ENCODE measurements at regions not wholly inside any gene's neighbourhood (a gene's known extent, or its start where the extent isn't known, plus 50 kb on each side); places are given as distances from the start of the nearest gene placed in this dataset.

DNA sequence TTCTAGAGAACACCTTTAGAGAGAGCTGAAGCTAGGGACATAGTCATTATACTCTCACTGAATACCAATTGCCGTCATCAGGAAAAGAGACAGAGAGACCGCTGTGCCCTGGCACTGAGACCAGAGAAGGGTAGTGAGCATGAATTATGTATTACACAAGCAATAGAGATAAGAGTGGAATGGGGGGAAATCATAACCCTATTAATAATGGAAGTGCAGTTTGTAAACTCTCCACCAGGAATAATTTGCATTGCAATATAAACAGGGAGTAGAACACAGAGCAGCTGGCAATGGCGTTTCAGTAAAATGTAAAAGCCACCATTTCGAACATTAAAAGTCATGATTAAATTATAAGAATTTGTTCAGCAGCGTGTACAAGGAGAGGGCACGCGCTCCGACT lies 244.5 kb downstream of the MAFB start:
- TF ChIP-seq SP2 (IDR thresholded peaks at IDR 0.05; ENCODE audit: low read length) (no peak), EZH2 (IDR thresholded peaks at IDR 0.05; ENCODE audit: low read depth, low read length, severe bottlenecking) (no peak), POLR2AphosphoS5 (IDR thresholded peaks at IDR 0.05; ENCODE audit: low read depth, low read length) (no peak), CTCF (IDR thresholded peaks at IDR 0.05; ENCODE audit: control extremely low read depth in 1 of 3, insufficient read depth in 1 of 3, low read depth in 1 of 3, low read length in 3 of 3) (no peak), BRCA1 (IDR thresholded peaks at IDR 0.05; ENCODE audit: low read depth, low read length) (no peak), HDAC2 (IDR thresholded peaks at IDR 0.05; ENCODE audit: borderline replicate concordance in 1 of 2, low read depth in 2 of 2, low read length in 2 of 2) (no peak), USF2 (IDR thresholded peaks at IDR 0.05; ENCODE audit: low read length) (no peak), ATF2 (IDR thresholded peaks at IDR 0.05; ENCODE audit: low read length) (no peak), KDM1A (IDR thresholded peaks at IDR 0.05; ENCODE audit: borderline replicate concordance, low read length) (no peak), CEBPB (IDR thresholded peaks at IDR 0.05; ENCODE audit: low read depth, low read length) (no peak), ZNF274 (IDR thresholded peaks at IDR 0.05; ENCODE audit: borderline replicate concordance, extremely low read depth, low read length) (no peak), CHD1 (IDR thresholded peaks at IDR 0.05; ENCODE audit: low read depth, low read length) (no peak), E2F6 (IDR thresholded peaks at IDR 0.05) (no peak), POLR2A (IDR thresholded peaks at IDR 0.05; ENCODE audit: control extremely low read depth in 1 of 2, low read depth in 2 of 2, low read length in 2 of 2) (no peak)
